ENCODE measurements at regions not wholly inside any gene's neighbourhood (a gene's known extent, or its start where the extent isn't known, plus 50 kb on each side); places are given as distances from the start of the nearest gene placed in this dataset.

DNA sequence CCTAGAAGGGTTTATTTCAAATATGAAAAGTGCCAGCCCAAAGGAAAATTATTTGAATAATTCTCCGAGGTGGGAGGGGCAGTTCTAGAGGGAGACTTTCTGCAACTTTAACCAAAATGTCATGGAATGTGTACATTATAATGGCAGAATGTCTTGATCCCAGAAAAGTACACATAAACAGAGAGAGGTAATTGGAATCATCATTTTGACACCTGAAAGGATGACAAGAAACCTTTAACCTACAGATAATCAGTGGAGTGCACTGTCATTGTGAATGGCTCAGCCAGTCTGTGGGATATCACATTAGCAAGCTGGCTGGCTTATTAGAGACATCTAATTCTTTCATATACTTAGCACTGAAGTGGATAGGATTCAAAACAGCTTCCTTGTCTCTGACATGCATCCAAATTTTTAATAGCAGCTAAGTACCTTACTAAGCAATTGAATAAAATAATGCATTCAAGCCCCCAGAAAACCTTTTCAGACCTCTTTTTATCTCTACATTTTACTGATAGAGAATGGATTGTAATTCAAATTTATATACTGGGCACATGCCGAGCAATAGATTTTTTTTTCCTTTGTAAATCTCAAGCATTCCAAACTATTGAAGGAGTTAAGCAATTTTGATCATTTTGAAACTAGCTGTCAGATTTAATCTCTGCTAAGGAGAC lies 468.6 kb downstream of the COG6 start:
- no peak for DNase-seq

DNA sequence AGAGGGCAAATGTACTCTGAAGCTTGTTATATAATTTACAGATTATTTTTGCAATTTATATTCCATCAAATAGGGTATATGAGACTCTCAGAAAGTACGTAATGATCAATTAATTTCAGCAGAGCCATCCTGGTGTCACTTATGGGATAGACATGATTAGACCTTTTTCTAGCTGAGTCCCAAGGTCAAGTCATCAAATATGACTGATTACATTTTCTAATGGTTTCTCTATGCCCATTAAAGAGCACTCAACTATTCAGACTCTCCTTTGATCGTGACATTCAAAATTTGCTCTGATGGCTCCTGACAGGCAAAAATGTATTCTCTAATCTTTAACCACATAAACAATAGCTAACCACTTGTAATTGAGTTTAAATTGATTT lies 469.2 kb downstream of the COG6 start:
- DNase-seq, result no peak

DNA sequence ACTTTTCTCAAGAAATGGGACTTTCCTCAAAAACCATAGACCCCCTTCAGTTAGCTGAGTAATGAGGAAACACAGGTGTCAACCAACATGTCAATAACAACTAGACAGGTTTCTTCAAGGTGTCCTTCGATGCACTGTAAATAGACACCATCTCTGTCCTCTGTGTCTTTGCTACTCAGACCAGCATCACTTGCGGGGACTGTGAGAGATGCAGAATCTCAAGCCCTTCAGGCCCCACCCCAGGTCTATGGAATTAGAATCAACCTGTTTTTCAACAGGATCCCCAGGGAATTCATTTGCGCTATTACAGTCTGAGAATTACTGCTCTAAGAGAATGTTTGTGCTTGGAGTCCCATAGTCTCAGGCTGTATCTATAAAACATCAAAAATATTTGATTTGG lies 469.9 kb downstream of the COG6 start:
- DNase-seq, result no peak

DNA sequence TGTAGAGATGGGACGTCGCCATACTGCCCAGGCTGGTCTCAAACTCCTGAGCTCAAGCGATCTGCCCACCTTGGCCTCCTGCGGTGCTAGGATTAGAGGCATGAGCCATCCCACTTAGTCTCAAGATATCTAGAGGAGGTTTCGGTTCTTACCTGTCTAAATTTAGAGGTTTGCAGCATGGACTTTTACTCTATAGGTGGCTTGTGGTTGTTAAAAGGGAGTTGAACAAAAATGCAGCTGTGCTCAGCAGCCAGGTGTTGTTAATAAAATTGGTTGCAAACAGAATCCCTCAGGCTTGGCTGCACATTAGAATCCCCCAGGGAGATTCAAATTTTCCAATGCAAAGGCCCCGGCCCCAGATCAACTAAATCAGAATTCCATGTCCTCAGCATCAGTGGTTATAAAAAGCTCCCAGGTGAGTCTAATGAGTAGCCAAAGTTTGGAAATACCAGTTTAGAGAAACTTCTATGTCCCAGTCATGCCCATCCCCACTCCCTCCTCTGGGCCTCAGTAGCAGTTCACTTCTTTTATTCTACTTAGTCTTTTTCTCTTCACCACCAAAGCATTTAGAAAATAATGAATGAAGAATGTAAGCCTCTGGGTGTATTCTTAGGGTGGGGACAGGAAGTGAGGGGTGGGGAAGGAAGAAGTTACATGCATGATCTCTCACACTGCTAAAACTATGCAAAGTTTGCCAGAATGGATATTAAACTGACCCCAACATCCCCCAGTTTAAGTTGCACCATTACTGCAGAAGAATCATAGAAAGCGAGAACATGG lies 471.0 kb downstream of the COG6 start:
- no peak for DNase-seq

DNA sequence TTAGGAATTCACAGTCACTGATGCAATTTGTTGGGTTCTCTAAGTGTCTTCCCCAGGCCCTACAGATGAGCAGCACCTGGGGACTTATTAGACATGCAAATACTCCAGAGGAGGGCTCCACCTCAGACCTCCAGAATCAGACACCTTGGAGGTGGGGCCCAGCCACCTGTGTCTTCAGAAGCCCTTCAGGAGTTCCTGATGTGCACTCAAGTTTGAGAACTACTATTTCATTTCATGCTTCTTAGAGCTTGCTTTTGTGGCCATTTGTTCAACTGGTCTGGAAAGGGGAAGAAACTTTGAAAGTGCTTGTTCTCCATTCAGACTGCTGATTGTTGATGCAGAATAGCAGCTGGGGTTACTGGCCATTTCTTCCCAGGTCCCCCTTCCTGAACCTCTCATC lies 472.0 kb downstream of the COG6 start:
- no peak for DNase-seq

DNA sequence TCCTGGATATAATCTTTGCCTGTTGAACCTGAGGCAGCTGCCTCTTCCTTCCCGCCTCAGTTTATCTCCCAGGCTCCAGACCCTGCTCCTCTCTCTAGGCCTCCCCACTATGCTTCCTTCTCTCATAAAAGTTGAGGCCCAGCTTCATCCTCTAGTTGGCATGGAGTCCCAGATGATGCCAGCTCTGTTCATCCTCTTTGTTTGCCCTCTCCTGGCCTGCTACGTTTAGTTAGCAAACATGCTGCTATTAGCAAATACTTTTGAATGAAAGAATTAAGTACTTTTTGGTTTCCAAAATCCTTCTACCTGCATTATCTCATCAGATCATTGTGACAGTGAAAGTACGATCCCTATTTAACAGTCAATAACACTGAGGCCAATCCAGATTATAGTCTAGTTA lies 472.5 kb downstream of the COG6 start:
- DNase-seq, result no peak

DNA sequence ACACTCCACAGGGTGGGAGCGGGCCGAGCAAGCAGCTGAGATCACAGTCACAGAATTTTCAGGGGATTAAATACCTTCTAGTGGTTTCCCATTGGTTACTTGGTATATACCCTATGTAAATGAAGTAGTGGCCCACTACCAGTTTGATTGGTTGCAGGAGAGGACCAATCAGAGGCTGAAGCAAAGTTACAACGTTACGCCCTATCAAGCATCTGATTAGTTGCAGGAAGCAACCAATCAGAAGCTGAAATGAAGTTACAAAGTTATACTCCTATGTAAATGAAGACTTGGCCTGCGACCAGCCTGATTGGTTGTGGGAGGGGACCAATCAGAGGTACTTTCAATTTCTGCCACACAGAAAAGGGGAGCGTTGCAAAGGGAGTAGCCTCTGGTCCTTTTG lies 474.0 kb downstream of the COG6 start:
- DNase-seq, result no peak

DNA sequence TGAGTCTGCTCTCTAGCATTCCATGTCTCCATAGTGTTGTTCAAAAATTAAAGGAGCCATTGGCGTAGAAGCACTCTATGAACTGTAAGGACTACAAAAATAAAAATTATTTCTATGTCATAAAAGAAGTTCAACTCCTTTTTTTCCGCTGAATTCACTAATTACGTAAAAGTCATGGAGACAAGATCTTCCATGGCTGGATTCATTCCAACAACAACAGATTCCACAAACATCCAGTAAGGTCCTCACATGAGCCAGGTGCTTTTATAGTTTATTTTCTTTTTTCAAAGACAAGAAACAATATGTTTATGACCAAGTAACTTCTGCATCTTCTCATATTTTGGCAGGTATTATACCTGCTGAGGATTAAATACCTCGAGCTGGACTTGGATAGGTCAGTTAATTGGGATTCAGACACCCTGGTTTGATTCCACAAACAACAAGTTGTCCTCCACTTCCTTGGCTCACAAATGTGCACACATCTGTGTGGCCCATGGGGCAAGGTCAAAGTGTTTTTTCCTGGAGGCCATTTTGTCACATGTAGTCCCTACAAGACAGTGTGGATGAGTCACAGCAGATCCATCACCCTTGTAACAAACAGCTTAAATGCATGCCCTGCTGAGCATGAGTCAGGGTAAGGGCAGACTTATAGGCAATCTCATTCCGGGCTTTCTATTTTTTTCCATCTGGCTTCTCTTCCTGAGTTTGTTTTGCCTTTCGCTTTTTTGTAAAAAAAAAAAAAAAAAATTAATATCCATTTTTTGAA lies 475.6 kb downstream of the COG6 start:
- no peak for DNase-seq

DNA sequence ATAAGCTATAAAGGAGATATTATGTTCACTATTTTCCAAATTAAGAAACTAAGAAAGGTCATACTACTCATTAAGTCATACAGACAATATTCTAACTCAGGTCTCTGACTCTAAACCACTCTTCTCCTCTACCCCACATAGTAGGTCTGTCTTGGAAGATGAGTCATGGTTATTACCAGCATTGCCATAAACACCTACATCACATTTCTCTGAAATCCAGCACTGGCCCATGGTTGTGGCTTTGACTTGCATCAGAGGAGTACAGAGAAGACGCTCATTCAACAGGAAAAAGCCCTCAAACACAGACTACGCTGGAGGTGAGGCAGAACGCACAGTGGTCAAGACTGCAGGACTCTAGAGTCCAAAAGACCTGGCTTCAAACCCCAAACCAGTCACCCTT lies 476.8 kb downstream of the COG6 start:
- DNase-seq, result no peak

DNA sequence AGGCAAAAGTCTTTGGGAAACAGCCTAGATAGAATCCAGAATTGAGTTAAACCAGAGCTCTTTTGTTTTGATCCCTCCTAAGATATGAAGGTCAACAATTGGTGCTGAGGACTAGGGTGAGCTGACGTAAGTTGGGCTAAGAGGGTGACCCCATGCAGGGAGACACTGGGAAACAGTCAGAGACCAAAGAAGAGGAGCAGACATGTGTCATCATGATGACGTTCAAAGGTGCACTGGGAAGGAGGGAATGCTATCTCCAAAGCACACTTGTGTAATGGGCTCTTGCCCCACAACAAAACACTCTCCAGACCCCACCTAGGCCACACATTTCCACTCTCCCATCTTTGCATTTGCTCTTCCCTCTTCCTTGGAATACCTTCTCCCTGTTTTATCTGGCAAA lies 481.4 kb downstream of the COG6 start:
- no peak for DNase-seq

DNA sequence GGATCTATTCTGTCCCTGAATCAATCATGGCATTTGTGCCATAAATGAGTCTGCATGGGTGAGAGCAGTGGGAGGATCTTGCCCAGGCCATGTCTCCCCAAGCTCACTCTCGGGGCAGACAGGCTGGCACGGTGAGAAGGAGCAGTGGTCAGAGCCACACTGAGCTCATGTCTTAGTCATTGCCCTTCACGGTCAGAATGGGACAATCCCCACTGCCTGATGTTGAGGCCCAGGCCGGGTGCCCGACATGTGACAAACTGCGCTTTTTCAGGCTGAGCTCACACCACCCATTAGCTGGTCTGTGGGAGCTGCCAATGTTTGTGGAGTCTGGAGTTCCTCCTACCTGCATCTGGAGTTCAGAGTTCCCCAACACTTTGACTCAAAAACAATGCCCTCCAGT lies 481.9 kb downstream of the COG6 start:
- no peak for DNase-seq

DNA sequence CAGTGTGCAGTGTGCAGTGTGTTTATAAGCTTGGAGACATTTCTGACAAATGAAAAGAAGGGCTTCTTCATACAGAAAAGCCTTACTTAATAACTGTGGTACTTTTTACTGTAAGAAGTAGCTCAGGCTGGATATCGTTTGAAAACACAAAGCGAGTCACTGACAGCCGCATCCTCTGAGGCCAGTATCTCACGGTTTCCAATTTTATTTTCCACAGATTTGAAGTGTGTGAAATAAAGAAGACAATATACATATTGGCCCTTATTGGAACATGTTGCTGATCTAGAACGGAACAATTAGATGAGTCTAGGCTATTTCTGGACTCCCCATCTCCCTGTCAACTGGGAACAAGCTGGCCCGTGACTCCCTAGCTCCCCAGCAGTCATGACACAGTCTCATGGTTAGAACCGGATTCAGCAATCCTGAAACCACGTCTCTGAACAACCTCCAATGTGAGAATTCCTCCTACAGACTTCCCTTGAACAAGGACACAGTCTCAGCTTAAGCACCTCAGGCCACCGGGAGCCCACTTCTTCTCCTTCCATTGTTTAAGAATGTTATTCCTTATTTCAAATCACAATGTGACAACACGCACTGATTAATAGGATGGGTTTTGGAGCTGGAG lies 484.5 kb downstream of the COG6 start:
- DNase-seq, result no peak

DNA sequence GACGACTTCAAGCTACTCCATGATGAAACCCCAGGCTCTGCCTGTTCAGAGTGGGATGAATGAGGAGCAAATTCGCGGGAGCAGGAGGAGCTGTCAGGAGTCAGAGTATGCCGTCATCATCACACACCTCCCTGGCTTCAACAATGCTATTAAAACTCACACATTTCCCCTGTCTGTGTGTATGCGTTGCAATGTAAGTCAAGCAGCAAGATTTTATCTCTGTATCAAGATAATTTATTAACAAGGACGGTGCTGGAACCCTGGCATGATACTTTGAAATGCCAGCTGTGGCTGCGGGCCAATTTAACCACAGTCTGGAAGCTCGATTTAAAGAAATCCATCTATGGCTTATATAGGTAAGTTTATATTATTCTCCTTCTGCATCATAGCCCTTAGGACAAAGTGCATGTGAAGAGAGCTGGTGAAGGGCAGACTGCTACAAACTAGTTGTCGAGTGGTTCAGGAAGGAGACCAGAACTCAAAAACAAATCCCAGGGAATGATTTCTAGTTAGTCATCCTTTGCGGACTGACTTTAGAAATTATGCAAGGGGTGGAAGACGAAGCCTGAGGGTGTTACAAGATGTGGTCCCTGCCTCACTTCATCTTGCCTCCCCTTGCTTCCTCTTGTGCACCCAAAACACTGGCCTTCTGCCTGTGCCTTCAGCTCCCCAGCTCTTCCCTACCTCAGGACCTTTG lies 486.5 kb downstream of the COG6 start:
- no peak for DNase-seq

DNA sequence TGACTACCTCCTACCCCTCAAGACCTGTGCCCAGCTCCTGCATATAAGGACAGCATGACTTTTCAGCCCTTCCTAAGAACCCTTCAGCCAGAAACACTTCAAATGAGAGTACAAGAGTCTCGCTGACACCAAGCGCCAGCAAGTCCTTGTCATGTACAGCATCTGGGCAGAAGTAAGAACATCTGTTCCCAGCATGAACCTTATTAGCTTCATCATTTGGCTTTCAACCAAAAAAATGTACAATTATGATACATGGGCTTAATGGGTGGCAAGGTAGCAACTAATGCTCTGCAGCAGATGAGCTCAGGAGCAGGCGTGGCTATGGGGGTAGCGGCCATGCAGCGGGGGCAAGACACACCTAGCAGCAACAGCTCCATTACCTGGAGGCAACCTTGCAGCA lies 487.6 kb downstream of the COG6 start:
- DNase-seq, result no peak

DNA sequence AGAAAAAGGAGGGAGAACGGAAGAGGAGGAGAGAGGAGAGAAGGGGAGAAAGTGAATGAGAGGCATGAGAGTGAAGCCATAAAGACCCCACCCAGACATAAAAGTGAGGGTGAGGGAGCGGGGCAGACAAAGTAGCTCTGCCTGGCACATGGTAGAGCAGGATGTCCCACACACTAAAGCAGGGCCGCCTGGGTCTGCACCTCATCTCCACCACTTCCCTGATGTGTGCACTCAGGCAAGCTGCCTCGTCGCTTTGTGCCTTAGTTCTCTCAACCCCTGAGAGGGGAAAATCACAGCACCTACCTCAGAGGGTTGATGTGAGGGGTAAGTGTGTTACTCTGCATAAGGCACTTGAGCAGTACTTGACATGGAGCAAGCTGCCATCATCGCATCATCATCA lies 488.1 kb downstream of the COG6 start:
- no peak for DNase-seq

DNA sequence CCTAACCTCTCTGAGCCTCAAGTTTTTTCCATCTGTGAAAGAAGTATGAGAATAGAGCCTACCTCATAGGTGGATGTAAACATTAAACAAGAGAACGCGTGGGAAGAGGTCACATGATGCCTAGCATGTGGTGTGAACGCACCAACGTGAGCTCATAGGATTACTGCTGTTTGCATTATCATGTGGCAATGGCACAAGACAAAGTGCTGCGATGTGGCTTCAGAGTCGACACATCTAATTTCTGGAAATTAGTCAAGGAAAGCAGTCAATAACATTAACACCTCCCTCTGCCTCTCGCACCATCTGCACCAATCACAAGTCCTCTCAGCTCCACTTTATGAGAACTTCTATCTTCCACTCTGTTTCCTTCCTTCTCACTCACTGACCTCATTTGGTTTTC lies 489.7 kb downstream of the COG6 start:
- no peak for DNase-seq

DNA sequence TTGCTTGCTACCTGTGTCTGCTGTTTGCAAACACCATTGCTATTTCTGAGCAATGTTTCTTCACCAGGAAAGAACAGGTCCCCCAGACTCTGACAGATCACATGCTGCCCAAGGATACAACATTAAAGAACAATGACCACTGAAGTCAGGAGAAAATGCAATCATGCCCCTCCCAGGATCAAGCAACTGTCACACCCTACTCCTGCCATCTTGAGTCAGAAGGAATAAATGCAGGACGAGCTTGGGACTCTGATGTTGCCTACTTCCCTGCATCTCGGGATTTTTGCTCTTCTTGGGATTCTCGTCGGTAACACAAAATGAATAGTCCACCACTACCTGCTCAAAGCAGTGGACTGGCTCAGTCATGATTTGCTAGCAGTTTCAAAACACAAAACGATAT lies 490.6 kb downstream of the COG6 start:
- DNase-seq, result no peak

DNA sequence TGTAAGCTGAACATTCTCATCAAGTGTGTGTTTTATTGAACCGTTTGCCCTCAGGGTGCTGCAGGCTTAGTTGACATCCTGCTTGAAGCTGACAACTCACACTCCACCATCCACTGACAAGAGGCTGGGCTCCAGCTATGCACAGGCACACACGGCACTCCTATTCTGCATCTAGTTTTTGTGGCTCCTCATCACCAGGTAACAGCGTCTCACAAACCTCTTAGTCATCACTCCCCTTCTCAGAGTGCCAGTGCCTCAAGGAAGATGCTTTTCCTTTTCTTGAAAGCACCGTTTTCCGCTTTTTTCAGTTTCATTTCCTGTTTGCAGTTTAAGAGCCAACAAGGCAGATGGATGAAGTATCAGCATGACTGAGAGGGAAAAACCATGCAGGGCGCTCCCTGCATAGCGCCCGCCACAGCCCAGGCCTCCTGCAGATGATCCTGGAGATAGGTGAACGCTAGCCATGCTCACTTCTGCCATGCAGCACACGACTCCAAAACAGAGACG lies 491.2 kb downstream of the COG6 start:
- no peak for DNase-seq

DNA sequence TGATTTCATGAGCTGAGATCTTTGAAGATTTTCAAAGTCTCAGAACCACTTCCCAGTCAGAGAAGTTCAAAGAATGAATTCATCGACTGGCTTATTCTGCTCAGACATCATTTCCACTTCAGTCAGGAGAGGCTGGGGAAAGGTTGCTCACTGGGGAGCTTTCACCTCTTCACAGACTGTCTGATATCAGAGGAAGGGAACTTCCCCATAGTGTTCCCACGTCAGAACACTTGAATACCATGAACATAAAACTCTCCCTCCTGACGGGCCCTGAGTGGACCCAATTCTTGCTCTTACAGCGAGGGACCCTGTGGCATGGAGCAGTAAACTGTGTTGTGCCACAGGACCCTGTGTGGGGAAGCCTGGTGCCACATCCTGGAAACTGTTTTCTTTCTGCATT lies 492.6 kb downstream of the COG6 start:
- no peak for DNase-seq

DNA sequence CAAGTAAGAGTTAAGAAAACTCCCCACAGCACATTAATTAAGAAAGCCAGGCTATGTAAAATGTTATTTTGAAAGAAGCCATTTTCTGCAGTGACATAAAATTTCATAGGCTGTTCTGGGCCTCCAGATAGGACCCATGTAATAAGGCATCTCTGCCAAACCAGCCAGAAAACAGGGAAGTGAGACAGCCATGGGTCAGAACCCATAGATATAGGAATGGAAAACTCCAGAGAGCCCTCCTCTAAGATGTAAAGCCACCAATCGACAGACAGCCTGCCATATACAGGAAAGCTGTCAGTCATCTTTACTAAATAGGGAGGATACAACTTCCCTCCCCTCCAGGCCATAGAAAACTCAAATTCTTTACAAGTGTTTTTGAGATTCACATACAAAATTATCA lies 493.3 kb downstream of the COG6 start:
- DNase-seq, result no peak

DNA sequence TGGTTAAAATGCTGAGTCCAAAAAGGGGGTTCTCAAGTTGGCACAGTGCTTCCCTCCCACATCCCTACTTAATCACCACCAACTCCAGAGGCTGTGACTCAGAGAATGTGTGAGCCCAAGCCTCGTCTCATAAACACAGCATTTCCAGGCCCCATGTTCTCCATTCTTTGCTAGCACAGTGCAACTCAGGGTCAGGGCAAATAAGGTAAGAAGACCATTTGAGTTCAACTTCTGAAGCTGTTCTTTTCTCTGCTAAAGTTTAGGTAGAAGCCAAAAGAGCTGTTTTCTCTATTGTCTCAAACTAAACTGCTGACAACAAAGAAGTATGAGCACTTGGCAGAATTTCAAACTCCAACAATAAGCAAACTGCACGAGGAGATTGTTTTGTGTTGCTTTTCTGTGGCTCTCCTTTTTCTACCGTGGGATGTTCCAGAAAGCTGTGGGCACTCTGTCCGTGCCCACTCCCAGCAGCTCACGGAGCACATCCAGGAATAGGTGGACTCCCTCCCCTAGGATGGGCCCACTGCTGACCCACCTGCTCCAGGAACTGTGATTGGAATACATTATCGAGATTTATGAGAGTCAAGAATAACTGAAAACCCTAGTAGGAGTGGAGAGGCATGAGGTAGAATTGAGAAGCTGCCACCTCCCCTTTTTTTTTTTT lies 494.3 kb downstream of the COG6 start:
- no peak for DNase-seq

DNA sequence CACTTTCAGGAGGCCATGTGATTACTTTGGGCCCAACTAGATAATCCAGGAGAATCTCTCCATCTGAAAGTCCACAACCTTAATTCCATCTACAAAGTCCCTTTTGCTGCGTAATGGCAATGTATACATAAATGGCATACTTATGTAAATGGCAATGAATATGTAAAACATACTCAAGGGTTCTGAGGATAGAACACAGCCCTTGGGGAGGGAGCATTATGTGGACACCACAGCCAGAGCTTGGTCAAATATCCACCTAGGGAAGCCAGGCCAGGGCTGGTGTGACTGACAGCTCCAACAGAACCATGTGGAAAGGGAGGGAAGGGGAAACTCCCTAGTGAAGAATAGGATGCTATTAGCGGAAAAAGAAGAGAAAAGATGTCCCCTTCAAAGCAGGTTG lies 496.2 kb downstream of the COG6 start:
- no peak for DNase-seq

Measured in NCI-H187 treated with DMSO at 0.1 percent for 48 hours (cell line).